ENCODE measurements at regions not wholly inside any gene's neighbourhood (a gene's known extent, or its start where the extent isn't known, plus 50 kb on each side); places are given as distances from the start of the nearest gene placed in this dataset.

DNA sequence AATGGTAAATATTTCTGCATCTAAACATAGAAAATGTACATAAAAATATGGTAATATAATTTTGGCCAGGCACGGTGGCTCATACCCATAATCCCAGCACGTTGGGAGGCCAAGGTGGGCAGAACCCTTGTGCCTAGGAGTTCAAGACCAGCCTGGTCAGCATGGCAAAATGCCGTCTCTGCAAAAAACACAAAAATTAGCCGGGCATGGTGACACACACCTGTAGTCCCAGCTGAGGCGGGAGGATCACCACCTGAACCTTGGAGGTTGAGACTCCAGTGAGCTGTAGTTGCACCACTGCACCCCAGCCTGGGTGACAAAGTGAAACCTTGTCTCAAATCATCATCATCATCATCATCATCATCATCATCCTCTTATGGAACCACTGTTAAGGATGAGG is 230.6 kb upstream of the NCAM1 start:
- TF ChIP-seq CTCF (IDR thresholded peaks at IDR 0.05) (no peak), POLR2A (IDR thresholded peaks at IDR 0.05) (no peak)
